ENCODE measurements at regions not wholly inside any gene's neighbourhood (a gene's known extent, or its start where the extent isn't known, plus 50 kb on each side); places are given as distances from the start of the nearest gene placed in this dataset.

- Histone ChIP-seq H3K27me3 (ENCODE audit: insufficient read depth, low read depth, low read length) (no peaks in the 10 kb centered on the region), H3K9me2 (ENCODE audit: insufficient read depth, low read length) (no peaks in the 10 kb centered on the region), H3K4me3 (ENCODE audit: low read length) (no peak overlapping the region), H3K4me2 (ENCODE audit: low read length) (no peak overlapping the region), H3K27ac (ENCODE audit: low read length) (no peak overlapping the region), H3K9me3 (ENCODE audit: low read length) (no peaks in the 10 kb centered on the region), H3K79me2 (replicated peaks; ENCODE audit: insufficient read depth, low read length) (no peaks in the 10 kb centered on the region), H2AFZ (ENCODE audit: low read depth, low read length) (no peak overlapping the region), H3K9ac (ENCODE audit: low read length) (no peak overlapping the region), H3K36me3 (ENCODE audit: insufficient read depth, low read length) (no peaks in the 10 kb centered on the region), H4K20me1 (ENCODE audit: insufficient read depth) (no peaks in the 10 kb centered on the region), H3F3A (ENCODE audit: insufficient read depth, low read length, poor library complexity, severe bottlenecking) (no peaks in the 10 kb centered on the region)
- TF ChIP-seq SMC3 (conservative IDR thresholded peaks at IDR 0.05; ENCODE audit: poor library complexity) (no peak), RAD21 (conservative IDR thresholded peaks at IDR 0.05) (no peak), EZH2 (IDR thresholded peaks at IDR 0.05; ENCODE audit: borderline replicate concordance, insufficient read depth, low read length, poor library complexity, severe bottlenecking) (no peak), MXI1 (conservative IDR thresholded peaks at IDR 0.05; ENCODE audit: poor library complexity, severe bottlenecking) (no peak), EP300 (conservative IDR thresholded peaks at IDR 0.05; ENCODE audit: poor library complexity, severe bottlenecking) (no peak), TAF1 (IDR thresholded peaks at IDR 0.05; ENCODE audit: low read depth) (no peak), POLR2AphosphoS5 (IDR thresholded peaks at IDR 0.05) (no peak), CTCF (IDR thresholded peaks at IDR 0.05; ENCODE audit: poor library complexity, severe bottlenecking) (no peak), REST (IDR thresholded peaks at IDR 0.05; ENCODE audit: borderline replicate concordance) (no peak)
Measured at GRCh38 chr1:30571380-30571779, 152.0 kb downstream of the MATN1 start.

- Histone ChIP-seq H3K9ac (ENCODE audit: low read length) (no peak overlapping the region), H3K9me2 (ENCODE audit: insufficient read depth, low read length) (no peaks in the 10 kb centered on the region), H3K4me2 (ENCODE audit: low read length) (no peak overlapping the region), H3K79me2 (replicated peaks; ENCODE audit: insufficient read depth, low read length) (no peaks in the 10 kb centered on the region), H3F3A (ENCODE audit: insufficient read depth, low read length, poor library complexity, severe bottlenecking) (no peaks in the 10 kb centered on the region), H3K27ac (ENCODE audit: low read length) (no peak overlapping the region), H3K36me3 (ENCODE audit: insufficient read depth, low read length) (no peaks in the 10 kb centered on the region), H3K9me3 (ENCODE audit: low read length) (no peaks in the 10 kb centered on the region), H2AFZ (ENCODE audit: low read depth, low read length) (no peak overlapping the region), H4K20me1 (ENCODE audit: insufficient read depth) (no peaks in the 10 kb centered on the region), H3K4me3 (ENCODE audit: low read length) (no peak overlapping the region), H3K27me3 (ENCODE audit: insufficient read depth, low read depth, low read length) (no peaks in the 10 kb centered on the region)
- TF ChIP-seq MXI1 (conservative IDR thresholded peaks at IDR 0.05; ENCODE audit: poor library complexity, severe bottlenecking), result no peak
- no peak for TF ChIP-seq CTCF (IDR thresholded peaks at IDR 0.05; ENCODE audit: poor library complexity, severe bottlenecking)
- TF ChIP-seq EZH2 (IDR thresholded peaks at IDR 0.05; ENCODE audit: borderline replicate concordance, insufficient read depth, low read length, poor library complexity, severe bottlenecking), result no peak
- no peak for TF ChIP-seq REST (IDR thresholded peaks at IDR 0.05; ENCODE audit: borderline replicate concordance)
- no peak for TF ChIP-seq SMC3 (conservative IDR thresholded peaks at IDR 0.05; ENCODE audit: poor library complexity)
- no peak for TF ChIP-seq TAF1 (IDR thresholded peaks at IDR 0.05; ENCODE audit: low read depth)
- no peak for TF ChIP-seq RAD21 (conservative IDR thresholded peaks at IDR 0.05)
- no peak for TF ChIP-seq POLR2AphosphoS5 (IDR thresholded peaks at IDR 0.05)
- TF ChIP-seq EP300 (conservative IDR thresholded peaks at IDR 0.05; ENCODE audit: poor library complexity, severe bottlenecking), result no peak
Measured at GRCh38 chr1:30569384-30569783, 154.0 kb downstream of the MATN1 start.

Data from neural cell (in vitro differentiated cells).